IPS-18c (cell line): ENCODE measurements at regions not wholly inside any gene's neighbourhood (a gene's known extent, or its start where the extent isn't known, plus 50 kb on each side); places are given as distances from the start of the nearest gene placed in this dataset.

ENCODE experiments used
- H3K4me3 ChIP-seq: 2 replicates; pipeline ENCODE4 v1.7.0; 2013; ENCODE audit warnings: low read depth, mild to moderate bottlenecking, low read length, moderate library complexity; ENCODE audit not compliant: insufficient read depth
- H3K9me3 ChIP-seq: one replicate; pipeline ENCODE4 v1.6.1; 2013; ENCODE audit warnings: mild to moderate bottlenecking, low read length, moderate library complexity; ENCODE audit not compliant: control insufficient read depth, insufficient read depth

DNA sequence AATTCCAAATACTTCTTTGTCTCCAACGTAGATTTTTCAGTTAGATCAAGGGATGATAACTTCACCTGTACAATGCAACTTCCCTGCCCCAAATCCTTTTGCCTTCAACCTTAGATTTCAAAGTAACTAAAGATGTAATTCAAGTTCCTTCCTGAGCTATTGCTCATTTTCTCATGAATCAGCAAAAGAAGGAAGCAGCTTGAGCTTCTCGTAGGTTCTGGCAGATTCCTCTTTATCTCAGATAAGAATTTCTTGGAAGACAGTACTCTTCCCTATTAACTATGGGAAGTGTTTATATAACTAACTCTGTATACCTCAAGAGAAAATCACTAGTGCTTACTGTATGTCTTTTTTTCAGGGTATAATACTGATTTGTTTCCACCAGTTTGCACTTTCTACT lies 203.8 kb downstream of the RASSF9 start:
- Histone ChIP-seq H3K9me3 (no peaks in the 10 kb centered on the region), H3K4me3 (no peak overlapping the region)

GRCh38 chr12:85633491-85633890 lies 202.7 kb downstream of the RASSF9 start:
- Histone ChIP-seq H3K9me3 (no peaks in the 10 kb centered on the region), H3K4me3 (no peak overlapping the region)

DNA sequence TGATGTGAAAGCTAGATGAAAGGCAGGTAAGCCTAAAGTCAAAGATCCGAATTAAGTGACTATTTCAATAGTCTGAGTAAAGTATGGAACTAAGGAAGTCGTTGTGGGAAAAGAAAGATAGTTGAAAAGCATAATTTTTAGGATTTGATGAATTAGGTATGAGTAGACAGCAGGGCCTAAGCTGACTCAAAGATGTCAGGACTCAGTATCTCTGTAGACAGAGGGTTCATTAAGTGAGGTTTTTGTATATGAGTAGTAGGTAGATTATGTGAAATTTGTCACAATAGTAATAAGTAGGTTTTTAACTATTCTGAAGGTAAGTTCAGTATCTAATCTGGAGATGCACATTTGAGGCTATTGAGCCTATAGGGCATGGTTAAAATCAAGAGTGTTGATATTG lies 196.4 kb downstream of the RASSF9 start:
- Histone ChIP-seq H3K9me3 (no peaks in the 10 kb centered on the region), H3K4me3 (no peak overlapping the region)

GRCh38 chr12:85641796-85642195 lies 194.4 kb downstream of the RASSF9 start:
- no peak overlapping the region for H3K4me3 ChIP-seq
- no peaks in the 10 kb centered on the region for H3K9me3 ChIP-seq

- Histone ChIP-seq H3K9me3 (no peaks in the 10 kb centered on the region), H3K4me3 (no peak overlapping the region)
Observed at GRCh38 chr12:85642288-85642687, 193.9 kb downstream of the RASSF9 start.

- no peaks in the 10 kb centered on the region for H3K9me3 ChIP-seq
- H3K4me3 ChIP-seq, result no peak overlapping the region
Observed at GRCh38 chr12:85642808-85643207, 193.4 kb downstream of the RASSF9 start.

- Histone ChIP-seq H3K9me3 (no peaks in the 10 kb centered on the region), H3K4me3 (no peak overlapping the region)
Observed at GRCh38 chr12:85644508-85644907, 191.7 kb downstream of the RASSF9 start.

DNA sequence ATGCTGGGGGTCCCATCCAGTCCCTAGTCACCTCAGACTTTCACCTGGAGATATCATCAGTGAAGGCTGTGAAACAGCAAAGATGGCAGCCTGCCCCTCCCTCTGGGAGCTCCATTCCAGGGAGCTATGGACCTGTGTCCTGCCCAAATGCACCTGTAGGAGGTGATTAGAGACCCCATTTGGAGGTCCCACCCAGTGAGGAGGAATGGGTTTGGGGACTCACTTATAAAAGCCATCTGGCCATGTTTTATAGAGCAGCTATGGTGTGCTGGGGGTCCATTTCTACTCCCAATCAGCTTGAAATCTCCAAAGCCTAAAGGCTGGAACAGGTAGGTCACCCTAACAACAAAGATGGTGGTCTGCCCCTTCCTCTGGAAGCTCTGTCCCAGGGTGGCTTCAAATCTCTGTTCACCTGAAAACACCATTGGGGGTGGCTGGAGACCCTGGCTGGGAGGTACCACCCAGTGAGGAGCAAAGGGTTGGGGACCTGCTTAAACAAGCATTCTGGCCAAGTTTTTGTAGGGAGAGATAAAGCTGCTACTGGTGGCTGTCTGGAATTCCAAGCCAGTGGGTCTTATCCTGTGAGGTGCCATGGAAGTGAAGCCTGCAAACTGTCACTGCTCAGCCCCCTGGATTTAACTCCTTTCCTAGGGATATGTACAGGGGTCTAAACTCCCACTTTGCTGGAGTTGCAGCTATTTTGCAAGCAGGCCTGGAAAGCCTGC lies 182.3 kb downstream of the RASSF9 start:
- Histone ChIP-seq H3K9me3 (no peaks in the 10 kb centered on the region), H3K4me3 (no peak overlapping the region)

GRCh38 chr12:85654456-85654840 lies 181.8 kb downstream of the RASSF9 start:
- Histone ChIP-seq H3K4me3 (no peak overlapping the region), H3K9me3 (no peaks in the 10 kb centered on the region)

DNA sequence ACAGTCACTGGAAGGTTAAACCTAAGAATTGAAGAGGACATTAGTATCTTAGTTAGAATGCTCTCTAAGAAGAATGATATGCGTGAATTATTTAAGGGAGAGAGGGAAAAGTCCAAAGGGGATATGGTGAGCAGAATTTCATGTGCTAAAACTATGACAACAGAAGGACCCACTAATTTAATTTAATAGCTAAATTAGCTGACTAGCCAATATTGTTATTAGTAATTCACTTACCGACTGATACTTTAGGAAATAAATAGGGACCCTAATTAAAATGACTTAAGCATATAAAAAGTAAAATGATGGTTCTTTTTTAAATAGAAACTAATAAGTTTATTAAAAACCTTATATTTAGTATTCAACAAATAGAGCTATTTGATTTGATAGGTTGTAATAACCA lies 179.6 kb downstream of the RASSF9 start:
- Histone ChIP-seq H3K4me3 (no peak overlapping the region), H3K9me3 (no peaks in the 10 kb centered on the region)

DNA sequence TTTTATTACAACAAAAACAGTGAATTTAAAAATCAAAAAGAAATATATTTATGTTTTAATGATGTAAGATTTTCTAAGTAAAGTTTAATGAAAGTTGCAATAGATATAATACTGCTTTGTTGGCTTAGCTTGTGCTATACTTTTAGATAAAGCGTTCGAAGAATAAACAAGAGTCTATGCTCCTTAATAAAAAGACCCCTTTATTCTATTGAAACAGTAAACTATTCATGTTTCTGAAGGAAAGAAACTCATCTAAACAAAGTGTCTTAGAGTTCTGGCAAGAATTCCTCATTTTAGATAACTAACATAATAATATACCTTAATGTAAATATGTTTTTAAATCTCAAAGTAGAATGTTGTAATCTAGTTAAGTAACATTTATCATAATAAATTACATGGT lies 179.0 kb downstream of the RASSF9 start:
- Histone ChIP-seq H3K4me3 (no peak overlapping the region), H3K9me3 (no peaks in the 10 kb centered on the region)

DNA sequence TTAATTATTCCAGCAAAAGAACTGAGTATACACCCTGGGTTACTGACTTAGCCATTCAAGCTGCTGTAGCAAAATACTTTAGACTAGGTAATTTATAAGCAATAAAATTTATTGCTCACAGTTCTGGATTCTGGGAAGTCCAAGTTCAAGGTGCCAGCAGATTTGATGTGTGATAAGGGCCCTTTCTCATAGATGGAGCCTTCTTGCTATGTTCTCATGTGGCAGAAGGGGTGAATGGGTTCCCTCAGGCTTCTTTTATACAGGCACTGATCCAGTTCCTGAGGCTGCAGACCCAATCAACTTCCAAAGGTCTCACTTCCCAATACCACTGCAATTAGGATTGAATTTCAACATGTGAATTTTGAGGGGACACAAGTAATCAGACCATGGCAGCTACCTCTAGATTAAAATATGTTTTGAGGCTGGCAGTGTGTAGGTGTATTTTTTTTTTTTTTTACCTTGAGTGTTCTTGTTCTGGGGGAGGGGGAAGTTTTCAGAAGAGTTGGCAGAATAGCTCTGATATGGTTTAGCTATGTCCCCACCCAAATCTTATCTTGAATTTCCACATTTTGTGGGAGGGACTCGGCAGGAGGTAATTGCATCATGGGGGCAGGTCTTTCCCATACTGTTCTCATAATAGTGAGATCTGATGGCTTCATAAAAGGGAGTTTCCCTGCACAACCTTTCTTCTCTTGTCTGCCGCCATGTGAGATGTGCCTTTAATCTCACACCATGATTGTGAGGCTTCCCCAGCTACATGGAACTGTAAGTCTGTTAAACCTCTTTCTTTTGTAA lies 178.2 kb downstream of the RASSF9 start:
- no peaks in the 10 kb centered on the region for H3K9me3 ChIP-seq
- H3K4me3 ChIP-seq, result no peak overlapping the region

GRCh38 chr12:85659754-85660530 lies 176.3 kb downstream of the RASSF9 start:
- H3K4me3 ChIP-seq, result no peak overlapping the region

DNA sequence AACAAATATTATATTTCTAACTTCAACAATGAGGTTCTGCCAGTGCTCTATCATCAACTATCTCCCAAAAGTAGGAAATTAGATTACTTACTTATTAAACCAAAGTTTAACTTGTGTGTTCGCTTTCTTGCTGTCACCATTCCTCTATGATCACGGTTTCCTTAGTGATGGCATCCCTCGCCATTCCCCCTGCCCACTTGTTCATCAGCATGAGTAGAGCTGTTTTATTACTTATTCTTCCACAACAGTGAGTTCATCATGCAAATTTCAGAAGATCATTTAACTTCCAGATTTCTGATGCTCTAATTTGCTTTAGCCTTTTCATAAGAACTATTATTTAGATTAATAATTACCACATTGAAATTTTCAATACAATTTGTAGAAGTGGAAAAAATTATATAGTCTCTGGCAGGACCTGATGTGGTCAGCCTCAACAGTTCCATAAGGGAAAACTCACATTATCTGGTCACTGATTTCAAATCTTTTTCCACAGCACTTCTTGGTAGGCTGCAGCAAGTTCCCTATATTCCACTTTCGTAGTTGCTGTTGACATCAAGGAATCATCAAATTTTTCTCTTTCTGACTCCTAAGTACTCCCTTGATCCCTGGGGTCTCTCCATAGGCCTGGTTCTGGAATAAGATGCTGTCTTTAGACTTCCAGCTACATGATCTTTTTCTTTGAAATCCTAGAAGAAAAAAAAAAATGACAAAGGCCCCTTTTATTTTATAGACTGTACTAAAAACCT lies 174.6 kb downstream of the RASSF9 start:
- H3K4me3 ChIP-seq, result no peak overlapping the region
- no peaks in the 10 kb centered on the region for H3K9me3 ChIP-seq

More at GRCh38 chr12:85659754-85660530, 176.3 kb downstream of the RASSF9 start:
- H3K9me3 ChIP-seq, result no peaks in the 10 kb centered on the region

GRCh38 chr12:85662207-85662602 lies 174.0 kb downstream of the RASSF9 start:
- Histone ChIP-seq H3K4me3 (no peak overlapping the region), H3K9me3 (no peaks in the 10 kb centered on the region)

DNA sequence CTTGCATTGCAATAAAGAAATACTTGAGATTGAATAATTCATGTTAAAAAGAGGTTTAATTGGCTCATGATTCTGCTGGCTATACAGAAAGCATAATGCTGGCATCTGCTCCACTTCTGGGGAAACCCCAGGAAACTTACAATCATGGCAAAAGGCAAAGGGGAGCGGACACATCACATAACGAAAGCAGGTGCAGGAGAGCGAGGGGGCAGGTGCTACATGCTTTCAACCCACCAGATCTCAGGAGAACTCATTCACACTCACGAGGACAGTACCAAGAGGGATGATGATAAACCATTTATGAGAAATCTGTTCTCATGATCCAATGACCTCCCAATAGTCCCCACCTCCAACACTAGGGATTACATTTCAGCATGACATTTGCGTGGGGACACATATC lies 172.6 kb downstream of the RASSF9 start:
- no peak overlapping the region for H3K4me3 ChIP-seq
- no peaks in the 10 kb centered on the region for H3K9me3 ChIP-seq

- no peaks in the 10 kb centered on the region for H3K9me3 ChIP-seq
- H3K4me3 ChIP-seq, result no peak overlapping the region
Observed at GRCh38 chr12:85664429-85664828, 171.8 kb downstream of the RASSF9 start.
